Epithelial cell of prostate (primary cell): ENCODE measurements at regions not wholly inside any gene's neighbourhood (a gene's known extent, or its start where the extent isn't known, plus 50 kb on each side); places are given as distances from the start of the nearest gene placed in this dataset.

Source experiments
- DNase-seq: peaks from one replicate; pipeline ENCODE4 v3.0.0-alpha.2; 2011; ENCODE audit warnings: low read depth, low spot score
- H3K27ac ChIP-seq: fragments of 450-650 bp; 2 replicates; pipeline ENCODE4 v1.5.1; 2017; ENCODE audit warnings: mild to moderate bottlenecking

- DNase-seq = no peak
- no peak overlapping the region for H3K27ac ChIP-seq
Observed at GRCh38 chr5:56476487-56476856, 243.3 kb upstream of the ANKRD55 start.

- no peak for DNase-seq
- H3K27ac ChIP-seq = no peak overlapping the region
Observed at GRCh38 chr5:56475689-56476486, 242.8 kb upstream of the ANKRD55 start.

GRCh38 chr5:56471707-56472106, 238.6 kb upstream of the ANKRD55 start:
- H3K27ac ChIP-seq = no peak overlapping the region
- DNase-seq = no peak

GRCh38 chr5:56470007-56470406, 236.9 kb upstream of the ANKRD55 start:
- DNase-seq = no peak
- H3K27ac ChIP-seq = no peak overlapping the region

GRCh38 chr5:56468277-56468676, 235.1 kb upstream of the ANKRD55 start:
- DNase-seq = no peak

GRCh38 chr5:56467176-56467717, 234.1 kb upstream of the ANKRD55 start:
- peak; percentile 14 for DNase-seq
- no peak overlapping the region for H3K27ac ChIP-seq

More at GRCh38 chr5:56468277-56468676, 235.1 kb upstream of the ANKRD55 start:
- H3K27ac ChIP-seq = no peak overlapping the region

GRCh38 chr5:56466136-56466816, 233.1 kb upstream of the ANKRD55 start:
- no peak for DNase-seq
- no peak overlapping the region for H3K27ac ChIP-seq

- DNase-seq = no peak
- H3K27ac ChIP-seq = no peak overlapping the region
Observed at GRCh38 chr5:56465769-56466135, 232.6 kb upstream of the ANKRD55 start.

GRCh38 chr5:56464935-56465768, 232.0 kb upstream of the ANKRD55 start:
- H3K27ac ChIP-seq = no peak overlapping the region
- no peak for DNase-seq

GRCh38 chr5:56463944-56464571, 230.9 kb upstream of the ANKRD55 start:
- no peak overlapping the region for H3K27ac ChIP-seq

GRCh38 chr5:56461584-56461983, 228.5 kb upstream of the ANKRD55 start:
- no peak overlapping the region for H3K27ac ChIP-seq
- no peak for DNase-seq

More at GRCh38 chr5:56463944-56464571, 230.9 kb upstream of the ANKRD55 start:
- no peak for DNase-seq

- DNase-seq = no peak
- no peak overlapping the region for H3K27ac ChIP-seq
Observed at GRCh38 chr5:56460681-56461191, 227.6 kb upstream of the ANKRD55 start.

GRCh38 chr5:56460195-56460546, 227.0 kb upstream of the ANKRD55 start:
- H3K27ac ChIP-seq = no peak overlapping the region
- DNase-seq = no peak

- no peak for DNase-seq
- H3K27ac ChIP-seq = no peak overlapping the region
Observed at GRCh38 chr5:56459394-56460194, 226.5 kb upstream of the ANKRD55 start.

GRCh38 chr5:56457887-56458812, 225.0 kb upstream of the ANKRD55 start:
- no peak for DNase-seq
- H3K27ac ChIP-seq = no peak overlapping the region

GRCh38 chr5:56456002-56456401, 222.9 kb upstream of the ANKRD55 start:
- no peak overlapping the region for H3K27ac ChIP-seq
- DNase-seq = no peak

- no peak for DNase-seq
- no peak overlapping the region for H3K27ac ChIP-seq
Observed at GRCh38 chr5:56455417-56455816, 222.3 kb upstream of the ANKRD55 start.

- no peak for DNase-seq
- no peak overlapping the region for H3K27ac ChIP-seq
Observed at GRCh38 chr5:56454219-56454862, 221.2 kb upstream of the ANKRD55 start.
